ENCODE measurements at regions not wholly inside any gene's neighbourhood (a gene's known extent, or its start where the extent isn't known, plus 50 kb on each side); places are given as distances from the start of the nearest gene placed in this dataset. TPM values are rescaled to one million over a fixed set of nuclear protein-coding genes. Genes with fewer than 3 reads are reported as not detected.

- TF ChIP-seq PRDM15 (CRISPR knock-in tag; IDR thresholded peaks at IDR 0.05) (no peak), E2F1 (CRISPR knock-in tag; IDR thresholded peaks at IDR 0.05) (no peak), ZNF232 (CRISPR knock-in tag; IDR thresholded peaks at IDR 0.05) (no peak), NFATC4 (CRISPR knock-in tag; IDR thresholded peaks at IDR 0.05) (no peak)
Measured at GRCh38 chr10:1788401-1788800, 51.1 kb upstream of the ADARB2 start (continued).

Small RNA genes in the stretch of these regions (microRNA-seq; reads per million reads assigned to microRNA genes)
- gene MIR6072 (ENCODE audit: borderline number of aligned reads), result not detected
